ENCODE measurements at regions not wholly inside any gene's neighbourhood (a gene's known extent, or its start where the extent isn't known, plus 50 kb on each side); places are given as distances from the start of the nearest gene placed in this dataset.
"Not testable (repeated sequence)": the region's sequence is repeated elsewhere in the genome, so short reads cannot be mapped to it uniquely, and the experiment has no call there.

- TF ChIP-seq TAF1 (IDR thresholded peaks at IDR 0.05; ENCODE audit: low read depth, low read length); CEBPB (IDR thresholded peaks at IDR 0.05; ENCODE audit: low read depth, low read length); CTCF (IDR thresholded peaks at IDR 0.05; ENCODE audit: control extremely low read depth in 1 of 3, insufficient read depth in 1 of 3, low read depth in 1 of 3, low read length in 3 of 3): not testable (repeated sequence)
Measured at GRCh38 chr7:51409934-51410333, 93.3 kb upstream of the COBL start.

Data from H1 (cell line).